Gastroesophageal sphincter (tissue), 3 donors: ENCODE measurements at regions not wholly inside any gene's neighbourhood (a gene's known extent, or its start where the extent isn't known, plus 50 kb on each side); places are given as distances from the start of the nearest gene placed in this dataset.

ENCODE experiments used
- EP300 ChIP-seq: sonication (generic); formaldehyde crosslinking; IDR thresholded peaks from one replicate; pipeline ENCODE4 v1.6.1; 2017; ENCODE audit warnings: antibody characterized with exemption, mild to moderate bottlenecking
- POLR2A ChIP-seq, 2 donors: fragments of 450-650 bp; IDR thresholded peaks; one replicate each; pipeline ENCODE4 v1.6.1; 2017; ENCODE audit warnings: antibody characterized with exemption in 2 of 2, mild to moderate bottlenecking in 2 of 2, moderate library complexity in 1 of 2
- POLR2AphosphoS5 ChIP-seq: sonication (generic); formaldehyde crosslinking; IDR thresholded peaks from one replicate; pipeline ENCODE4 v1.6.1; 2017; ENCODE audit warnings: antibody characterized with exemption
- TF ChIP-seq, protein P1 (sequence below), 4 experiments: fragments of 200-600 bp in 2 of 4; fragments of 450-650 bp in 2 of 4; sonication (generic) in 1 of 4; IDR thresholded peaks; one replicate each; pipeline ENCODE4 v1.5.1; 2017 to 2019; ENCODE audit warnings: antibody characterized with exemption in 4 of 4, mild to moderate bottlenecking in 2 of 4, moderate library complexity in 2 of 4

- TF ChIP-seq, protein P1, sequence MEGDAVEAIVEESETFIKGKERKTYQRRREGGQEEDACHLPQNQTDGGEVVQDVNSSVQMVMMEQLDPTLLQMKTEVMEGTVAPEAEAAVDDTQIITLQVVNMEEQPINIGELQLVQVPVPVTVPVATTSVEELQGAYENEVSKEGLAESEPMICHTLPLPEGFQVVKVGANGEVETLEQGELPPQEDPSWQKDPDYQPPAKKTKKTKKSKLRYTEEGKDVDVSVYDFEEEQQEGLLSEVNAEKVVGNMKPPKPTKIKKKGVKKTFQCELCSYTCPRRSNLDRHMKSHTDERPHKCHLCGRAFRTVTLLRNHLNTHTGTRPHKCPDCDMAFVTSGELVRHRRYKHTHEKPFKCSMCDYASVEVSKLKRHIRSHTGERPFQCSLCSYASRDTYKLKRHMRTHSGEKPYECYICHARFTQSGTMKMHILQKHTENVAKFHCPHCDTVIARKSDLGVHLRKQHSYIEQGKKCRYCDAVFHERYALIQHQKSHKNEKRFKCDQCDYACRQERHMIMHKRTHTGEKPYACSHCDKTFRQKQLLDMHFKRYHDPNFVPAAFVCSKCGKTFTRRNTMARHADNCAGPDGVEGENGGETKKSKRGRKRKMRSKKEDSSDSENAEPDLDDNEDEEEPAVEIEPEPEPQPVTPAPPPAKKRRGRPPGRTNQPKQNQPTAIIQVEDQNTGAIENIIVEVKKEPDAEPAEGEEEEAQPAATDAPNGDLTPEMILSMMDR (IDR thresholded peaks at IDR 0.05), result no peak
- TF ChIP-seq POLR2AphosphoS5, result no peak
- TF ChIP-seq EP300, result no peak
- TF ChIP-seq POLR2A (IDR thresholded peaks at IDR 0.05), result no peak
Observed at GRCh38 chr5:158194561-158194976, 335.6 kb upstream of the CLINT1 start.
